Stomach (tissue), 8 donors: ENCODE measurements at regions not wholly inside any gene's neighbourhood (a gene's known extent, or its start where the extent isn't known, plus 50 kb on each side); places are given as distances from the start of the nearest gene placed in this dataset.

Experiments used
- DNase-seq, 2 donors: peaks; one replicate each; pipeline versions ENCODE4 v3.0.0 to v3.0.0-alpha.2; 2013 to 2019
- H3K27ac ChIP-seq, 5 donors: fragments of 200-600 bp in 4 of 5; sonication (generic) in 4 of 5; one replicate each; pipeline ENCODE4 v1.5.1; 2013 to 2019; ENCODE audit warnings: mild to moderate bottlenecking in 1 of 5, moderate library complexity in 1 of 5
- H3K27me3 ChIP-seq, 3 donors: fragments of 200-600 bp; sonication (generic); one replicate each; pipeline ENCODE4 v1.5.1; 2017 to 2019; ENCODE audit warnings: mixed run types in 1 of 3
- H3K36me3 ChIP-seq, 4 donors: fragments of 200-600 bp; sonication (generic); 1 replicate in 3 of 4; 2 replicates in 1 of 4; pipeline ENCODE4 v1.5.1; 2016 to 2019
- H3K4me1 ChIP-seq, 4 donors: fragments of 200-600 bp; sonication (generic); one replicate each; pipeline ENCODE4 v1.5.1; 2016 to 2019
- H3K4me3 ChIP-seq, 4 donors: fragments of 200-600 bp; sonication (generic) in 3 of 4; one replicate each; pipeline ENCODE4 v1.5.1; 2016 to 2019; ENCODE audit warnings: mild to moderate bottlenecking in 1 of 4
- H3K9me3 ChIP-seq, 4 donors: fragments of 200-600 bp; sonication (generic); one replicate each; pipeline ENCODE4 v1.5.1; 2016 to 2019
- CTCF ChIP-seq, 7 experiments: fragments of 450-650 bp in 4 of 7; fragments of 200-600 bp in 3 of 7; sonication (generic) in 3 of 7; IDR thresholded peaks; one replicate each; pipeline ENCODE4 v1.5.1; 2016 to 2019; ENCODE audit warnings: antibody characterized with exemption in 7 of 7, control low read depth in 2 of 7, mild to moderate bottlenecking in 1 of 7
- EP300 ChIP-seq: sonication (generic); formaldehyde crosslinking; IDR thresholded peaks from one replicate; pipeline ENCODE4 v1.6.1; 2017; ENCODE audit warnings: antibody characterized with exemption
- POLR2A ChIP-seq, 4 donors: fragments of 450-650 bp; IDR thresholded peaks; one replicate each; pipeline ENCODE4 v1.6.1; 2016; ENCODE audit warnings: antibody characterized with exemption in 4 of 4, control low read depth in 2 of 4, mild to moderate bottlenecking in 1 of 4, moderate library complexity in 1 of 4
- POLR2AphosphoS5 ChIP-seq, 3 donors: sonication (generic); formaldehyde crosslinking; IDR thresholded peaks; one replicate each; pipeline ENCODE4 v1.6.1; 2016; ENCODE audit warnings: antibody characterized with exemption in 3 of 3
- WGBS, 5 donors: extraction: QIAGEN DNeasy Blood & Tissue Kit in 3 of 5; methylation state at CpG; one replicate each; pipeline versions ENCODE4 v1.1.5 to v1.1.7; 2013 to 2018; 5-methylcytosine and 5-hydroxymethylcytosine counted together
- intact Hi-C: fragments of 100-400 bp; cut with DNase I; formaldehyde crosslinking; loops from one replicate; pipeline ENCODE4 v1.15.1; 2023; ENCODE audit warnings: low total_unique reads
- donor health status: healthy with polysubstance abuse.
- donor health status: Bipolar disorder and iron deficiency.
- donor health status: healthy.

DNA sequence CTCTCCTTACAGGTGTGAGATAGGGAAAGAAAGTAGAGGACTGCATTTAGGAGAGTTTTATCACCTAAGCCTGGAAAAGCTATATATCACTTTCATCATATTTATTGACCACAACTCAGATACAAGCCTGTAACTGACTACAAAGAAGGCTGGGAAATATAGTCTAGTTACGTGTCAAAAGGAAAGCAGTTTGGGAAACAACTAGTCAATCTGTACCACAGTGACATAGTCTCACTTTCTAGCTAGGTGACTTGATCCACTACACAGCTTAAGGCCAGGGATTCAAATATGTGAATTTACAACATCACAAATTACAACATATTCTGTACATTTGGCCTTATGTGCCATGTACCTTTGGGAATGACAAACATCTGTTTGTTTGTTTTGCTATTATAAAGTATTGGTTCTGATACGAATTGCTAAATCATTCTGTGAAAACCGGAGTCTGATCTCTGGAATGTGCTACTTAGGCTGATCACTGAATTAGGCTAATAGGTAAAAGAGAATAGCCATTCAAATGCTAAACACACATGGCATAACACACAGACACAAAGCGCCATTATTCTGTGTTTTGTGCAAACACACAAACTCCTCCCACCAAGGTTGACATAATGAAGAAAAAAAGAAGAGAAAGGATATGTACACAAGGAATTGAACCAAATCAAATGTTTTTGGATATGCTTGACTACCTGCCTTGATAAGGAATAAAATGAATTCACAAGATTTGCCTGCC, 279.8 kb downstream of the DUSP6 start:
- Histone ChIP-seq H3K9me3 (no peaks in the 10 kb centered on the region), H3K27ac (peak overlapping the region in 1 of 5 donors; percentile 54), H3K4me1 (peaks cover 0 to 9% (median 4%) of the 10 kb centered on the region in 4 donors), H3K4me3 (no peak overlapping the region), H3K27me3 (no peaks in the 10 kb centered on the region), H3K36me3 (no peaks in the 10 kb centered on the region)
- intact Hi-C loops, result no loop called here
- no peak for DNase-seq
- 37 to 73% (median 59%) methylated on average over 4 of the region's 4 CpGs for WGBS, 5 donors
- TF ChIP-seq CTCF (IDR thresholded peaks at IDR 0.05), result no peak

- TF ChIP-seq CTCF (IDR thresholded peaks at IDR 0.05) (no peak), EP300 (no peak), POLR2A (IDR thresholded peaks at IDR 0.05) (no peak), POLR2AphosphoS5 (IDR thresholded peaks at IDR 0.05) (no peak)
- no peaks in the 10 kb centered on the region for H3K27me3 ChIP-seq
- intact Hi-C loops, result no loop called here
- no peaks in the 10 kb centered on the region for H3K4me1 ChIP-seq
- DNase-seq, result no peak
- H3K27ac ChIP-seq, result no peak overlapping the region
- no peaks in the 10 kb centered on the region for H3K9me3 ChIP-seq
- H3K36me3 ChIP-seq, result no peaks in the 10 kb centered on the region
- no peak overlapping the region for H3K4me3 ChIP-seq
- 91 to 100% (median 98%) methylated on average over 1 of the region's 1 CpG for WGBS, 5 donors
Observed at GRCh38 chr12:89070603-89071002, 281.7 kb downstream of the DUSP6 start.

DNA sequence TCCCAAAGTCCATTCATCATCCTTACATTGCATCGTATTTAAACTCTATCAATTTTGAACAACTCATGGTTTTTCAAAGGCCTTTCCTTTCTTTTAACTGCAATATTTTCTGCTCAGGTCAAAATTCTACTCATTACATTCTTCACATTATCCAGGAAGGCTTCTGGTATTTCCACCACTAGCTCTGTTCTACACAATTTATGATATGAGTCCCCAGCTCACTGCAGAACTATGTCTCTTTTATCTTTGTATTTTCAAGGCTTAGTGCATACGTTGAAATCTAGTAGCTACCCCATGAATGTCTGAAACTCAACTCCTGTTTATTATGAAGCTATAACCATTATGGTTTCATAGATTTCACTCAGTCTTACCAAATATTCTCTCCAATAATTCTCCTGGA, 282.9 kb downstream of the DUSP6 start:
- Histone ChIP-seq H3K27ac (no peak overlapping the region), H3K4me3 (no peak overlapping the region), H3K4me1 (no peaks in the 10 kb centered on the region), H3K9me3 (no peaks in the 10 kb centered on the region), H3K27me3 (no peaks in the 10 kb centered on the region), H3K36me3 (no peaks in the 10 kb centered on the region)
- intact Hi-C loops, result no loop called here
- no peak for TF ChIP-seq POLR2A (IDR thresholded peaks at IDR 0.05)
- no peak for TF ChIP-seq CTCF (IDR thresholded peaks at IDR 0.05)
- TF ChIP-seq EP300, result no peak
- TF ChIP-seq POLR2AphosphoS5 (IDR thresholded peaks at IDR 0.05), result no peak
- DNase-seq, result no peak
- 79 to 94% (median 90%) methylated on average over 2 of the region's 2 CpGs for WGBS, 5 donors

DNA sequence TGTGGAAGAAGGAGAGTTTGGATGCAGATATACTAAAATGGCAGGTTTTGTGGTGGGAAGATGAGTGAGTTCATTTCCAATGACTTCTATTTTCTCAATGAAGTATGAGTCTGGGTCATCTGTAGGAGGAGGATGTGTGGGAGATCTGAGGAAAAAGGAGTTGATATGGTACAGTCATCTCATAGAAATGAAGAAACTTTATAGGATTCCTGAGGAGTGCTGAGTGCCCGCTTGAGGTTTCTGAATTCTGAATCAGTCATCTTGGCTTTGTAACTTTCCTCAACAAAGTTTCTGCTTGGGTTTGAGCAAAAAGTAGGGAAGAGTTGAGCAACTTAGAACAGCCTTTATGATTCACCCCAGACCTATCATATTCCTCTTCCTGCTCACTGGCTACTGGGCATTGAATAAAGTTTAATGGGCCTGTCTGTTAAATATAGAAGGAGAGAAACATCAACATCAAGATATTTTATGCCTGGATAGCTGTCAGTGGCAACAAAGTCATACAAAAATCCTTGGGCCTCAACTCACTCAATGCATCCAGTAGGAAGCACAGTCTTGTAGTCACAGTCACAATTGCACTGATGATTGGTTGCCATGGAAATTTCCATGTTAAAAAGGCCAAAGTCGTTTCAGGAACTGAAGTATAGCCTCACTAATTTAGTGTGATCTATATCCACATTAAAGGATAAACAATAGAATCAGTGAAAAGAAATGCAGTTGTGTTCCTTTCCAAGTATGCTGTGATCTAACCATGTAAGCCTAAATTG, 284.7 kb downstream of the DUSP6 start:
- Histone ChIP-seq H3K9me3 (no peaks in the 10 kb centered on the region), H3K4me1 (no peaks in the 10 kb centered on the region), H3K4me3 (no peak overlapping the region), H3K27ac (no peak overlapping the region), H3K27me3 (no peaks in the 10 kb centered on the region), H3K36me3 (no peaks in the 10 kb centered on the region)
- no peak for TF ChIP-seq EP300
- no peak for TF ChIP-seq CTCF (IDR thresholded peaks at IDR 0.05)
- whole genome bisulfite sequencing, 5 donors, result 56 to 71% (median 66%) methylated on average over 2 of the region's 2 CpGs
- intact Hi-C loops, result no loop called here
- DNase-seq, result no peak
